HEK293T (cell line): ENCODE measurements at regions not wholly inside any gene's neighbourhood (a gene's known extent, or its start where the extent isn't known, plus 50 kb on each side); places are given as distances from the start of the nearest gene placed in this dataset.

ENCODE experiments used
- CTCF ChIA-PET: fragments of 350-600 bp; formaldehyde crosslinking; extraction: SDS; loops from one replicate; lab custom pipeline; 2021; ENCODE audit warnings: antibody characterized with exemption, inconsistent platforms; lab: Yijun Ruan, JAX
- POLR2A ChIA-PET: fragments of 350-600 bp; formaldehyde crosslinking; extraction: SDS; loops from one replicate; lab custom pipeline; 2020; ENCODE audit warnings: antibody characterized with exemption, inconsistent platforms; lab: Yijun Ruan, JAX
- DNase-seq: peaks from one replicate; pipeline ENCODE4 v3.0.0; 2012; ENCODE audit warnings: mixed read lengths; ENCODE audit errors: extremely low spot score
- ARNT ChIP-seq: fragments of 450-650 bp; IDR thresholded peaks from 2 replicates; pipeline ENCODE4 v1.6.1; 2017; ENCODE audit warnings: mild to moderate bottlenecking
- BHLHE40 ChIP-seq: fragments of 450-650 bp; IDR thresholded peaks from 2 replicates; pipeline ENCODE4 v1.6.1; 2016; ENCODE audit warnings: mild to moderate bottlenecking, moderate library complexity, borderline replicate concordance
- CTBP1 ChIP-seq: fragments of 450-650 bp; IDR thresholded peaks from 2 replicates; pipeline ENCODE4 v1.6.1; 2016; ENCODE audit warnings: borderline replicate concordance
- ELF4 ChIP-seq: fragments of 450-650 bp; IDR thresholded peaks from 2 replicates; pipeline ENCODE4 v1.6.1; 2017; ENCODE audit warnings: antibody characterized with exemption
- FOXA1 ChIP-seq: fragments of 450-650 bp; IDR thresholded peaks from 2 replicates; pipeline ENCODE4 v1.6.1; 2016; ENCODE audit warnings: mild to moderate bottlenecking
- FOXK2 ChIP-seq: fragments of 450-650 bp; IDR thresholded peaks from 2 replicates; pipeline ENCODE4 v1.6.1; 2016; ENCODE audit warnings: mild to moderate bottlenecking
- FOXM1 ChIP-seq: fragments of 450-650 bp; IDR thresholded peaks from 2 replicates; pipeline ENCODE4 v1.6.1; 2017; ENCODE audit warnings: mild to moderate bottlenecking, borderline replicate concordance
- HDGF ChIP-seq: fragments of 450-650 bp; IDR thresholded peaks from 2 replicates; pipeline ENCODE4 v1.6.1; 2017; ENCODE audit warnings: antibody characterized with exemption, borderline replicate concordance
- L3MBTL2 ChIP-seq: fragments of 450-650 bp; conservative IDR thresholded peaks from 2 replicates; pipeline ENCODE4 v1.6.1; 2016; ENCODE audit warnings: mild to moderate bottlenecking
- LEF1 ChIP-seq: fragments of 450-650 bp; IDR thresholded peaks from 2 replicates; pipeline ENCODE4 v1.6.1; 2017; ENCODE audit warnings: mild to moderate bottlenecking, borderline replicate concordance
- NFRKB ChIP-seq: fragments of 450-650 bp; IDR thresholded peaks from 2 replicates; pipeline ENCODE4 v1.6.1; 2016; ENCODE audit warnings: mild to moderate bottlenecking, moderate library complexity
- PKNOX1 ChIP-seq: fragments of 450-650 bp; IDR thresholded peaks from 2 replicates; pipeline ENCODE4 v1.6.1; 2016
- SP1 ChIP-seq: fragments of 450-650 bp; IDR thresholded peaks from 2 replicates; pipeline ENCODE4 v1.6.1; 2017
- SUZ12 ChIP-seq: fragments of 450-650 bp; IDR thresholded peaks from 2 replicates; pipeline ENCODE4 v1.6.1; 2016; ENCODE audit warnings: mild to moderate bottlenecking
- TARDBP ChIP-seq: fragments of 450-650 bp; IDR thresholded peaks from 2 replicates; pipeline ENCODE4 v1.6.1; 2016
- ZNF384 ChIP-seq: fragments of 450-650 bp; IDR thresholded peaks from 2 replicates; pipeline ENCODE4 v1.6.1; 2016

DNA sequence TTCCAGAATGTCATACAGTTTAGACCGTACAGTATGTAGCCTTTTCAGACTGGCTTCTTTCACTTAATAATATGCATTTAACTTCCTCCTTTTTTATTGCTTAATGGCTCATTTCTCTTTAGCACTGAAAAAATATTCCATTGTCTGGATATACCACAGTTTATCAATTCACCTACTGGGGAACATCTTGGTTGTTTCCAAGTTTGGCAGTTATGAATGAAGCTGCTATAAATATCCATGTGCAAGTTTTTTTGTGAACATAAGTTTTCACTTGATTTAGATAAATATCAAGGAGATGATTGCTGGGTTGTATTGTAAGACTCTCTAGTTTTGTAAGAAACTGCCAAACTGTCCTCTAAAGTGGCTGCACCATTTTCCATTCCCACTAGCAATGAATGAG is 375.5 kb downstream of the PCDH18 start:
- TF ChIP-seq SUZ12, result no peak
- TF ChIP-seq ZNF384, result no peak
- no peak for TF ChIP-seq FOXM1
- no peak for TF ChIP-seq CTBP1
- TF ChIP-seq HDGF, result no peak
- TF ChIP-seq NFRKB, result no peak
- no peak for TF ChIP-seq FOXA1
- no peak for TF ChIP-seq FOXK2
- TF ChIP-seq ARNT, result no peak
- TF ChIP-seq L3MBTL2, result no peak
- TF ChIP-seq TARDBP, result no peak
- TF ChIP-seq ELF4, result no peak
- no peak for TF ChIP-seq BHLHE40
- no peak for TF ChIP-seq SP1
- TF ChIP-seq PKNOX1, result no peak
- CTCF ChIA-PET, result no interaction called here
- no peak for DNase-seq
- POLR2A ChIA-PET, result no interaction called here

- ChIA-PET CTCF (no interaction called here), POLR2A (no interaction called here)
- DNase-seq, result no peak
Observed at GRCh38 chr4:137156054-137156453, 376.2 kb downstream of the PCDH18 start.

GRCh38 chr4:137131201-137131600 is 401.1 kb downstream of the PCDH18 start:
- TF ChIP-seq FOXM1 (no peak), FOXK2 (no peak), ARNT (no peak), BHLHE40 (no peak), L3MBTL2 (no peak), LEF1 (no peak), TARDBP (no peak), ZNF384 (no peak), CTBP1 (no peak), NFRKB (no peak), FOXA1 (no peak), SP1 (no peak), HDGF (no peak), PKNOX1 (no peak), ELF4 (no peak)
- CTCF ChIA-PET, result no interaction called here
- DNase-seq, result no peak
- POLR2A ChIA-PET, result no interaction called here

More at GRCh38 chr4:137156054-137156453, 376.2 kb downstream of the PCDH18 start:
- TF ChIP-seq ZNF384 (no peak), BHLHE40 (no peak), FOXM1 (no peak), SP1 (no peak), HDGF (no peak), ELF4 (no peak), PKNOX1 (no peak), ARNT (no peak), FOXA1 (no peak), TARDBP (no peak), SUZ12 (no peak), NFRKB (no peak), CTBP1 (no peak), LEF1 (no peak), FOXK2 (no peak), L3MBTL2 (no peak)

- no peak for DNase-seq
- ChIA-PET CTCF (no interaction called here), POLR2A (no interaction called here)
- TF ChIP-seq LEF1, result no peak
- TF ChIP-seq ZNF384, result no peak
- no peak for TF ChIP-seq FOXA1
- TF ChIP-seq CTBP1, result no peak
- no peak for TF ChIP-seq SP1
- TF ChIP-seq HDGF, result no peak
- no peak for TF ChIP-seq NFRKB
- TF ChIP-seq ARNT, result no peak
- TF ChIP-seq SUZ12, result no peak
- TF ChIP-seq FOXK2, result no peak
- no peak for TF ChIP-seq TARDBP
- no peak for TF ChIP-seq PKNOX1
- no peak for TF ChIP-seq L3MBTL2
- TF ChIP-seq BHLHE40, result no peak
- no peak for TF ChIP-seq FOXM1
Observed at GRCh38 chr4:137129845-137130244, 402.4 kb downstream of the PCDH18 start.

DNA sequence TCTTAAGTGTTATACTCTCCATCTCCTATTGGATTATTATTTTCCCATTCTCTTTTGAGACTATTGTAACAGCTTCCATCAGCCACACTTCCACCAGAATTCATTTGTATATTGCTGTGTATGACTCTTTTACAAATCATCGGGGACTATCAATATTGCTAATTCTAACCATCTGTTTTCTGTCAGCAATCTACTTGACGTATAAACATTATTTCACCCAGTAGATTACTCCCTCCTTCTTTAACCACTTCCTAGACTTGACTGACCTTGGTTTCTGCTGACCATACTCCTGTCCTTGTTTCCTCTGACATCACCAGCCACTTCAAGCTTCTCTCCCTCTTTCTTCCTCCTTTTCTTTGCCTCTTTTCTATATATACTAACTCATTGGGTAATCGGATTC is 402.9 kb downstream of the PCDH18 start:
- CTCF ChIA-PET, result no interaction called here
- TF ChIP-seq SP1, result no peak
- TF ChIP-seq TARDBP, result no peak
- TF ChIP-seq SUZ12, result no peak
- no peak for TF ChIP-seq ELF4
- no peak for TF ChIP-seq ARNT
- no peak for TF ChIP-seq FOXA1
- no peak for TF ChIP-seq PKNOX1
- no peak for TF ChIP-seq NFRKB
- no peak for TF ChIP-seq HDGF
- no peak for TF ChIP-seq CTBP1
- TF ChIP-seq LEF1, result no peak
- TF ChIP-seq FOXM1, result no peak
- TF ChIP-seq FOXK2, result no peak
- POLR2A ChIA-PET, result no interaction called here
- DNase-seq, result no peak
